AG10803 (cell line): ENCODE measurements at regions not wholly inside any gene's neighbourhood (a gene's known extent, or its start where the extent isn't known, plus 50 kb on each side); places are given as distances from the start of the nearest gene placed in this dataset.

Experiments
- DNase-seq: peaks from one replicate; pipeline ENCODE4 v3.0.0; 2010; ENCODE audit warnings: low read depth
- H3K4me3 ChIP-seq: 2 replicates; pipeline ENCODE4 v1.5.1; 2011; ENCODE audit warnings: mild to moderate bottlenecking, low read length, control low read depth
- TF ChIP-seq, protein P1 (sequence below): conservative IDR thresholded peaks from 2 replicates; pipeline ENCODE4 v1.5.1; 2011; ENCODE audit warnings: mild to moderate bottlenecking, low read length, control low read depth, inconsistent platforms

DNA sequence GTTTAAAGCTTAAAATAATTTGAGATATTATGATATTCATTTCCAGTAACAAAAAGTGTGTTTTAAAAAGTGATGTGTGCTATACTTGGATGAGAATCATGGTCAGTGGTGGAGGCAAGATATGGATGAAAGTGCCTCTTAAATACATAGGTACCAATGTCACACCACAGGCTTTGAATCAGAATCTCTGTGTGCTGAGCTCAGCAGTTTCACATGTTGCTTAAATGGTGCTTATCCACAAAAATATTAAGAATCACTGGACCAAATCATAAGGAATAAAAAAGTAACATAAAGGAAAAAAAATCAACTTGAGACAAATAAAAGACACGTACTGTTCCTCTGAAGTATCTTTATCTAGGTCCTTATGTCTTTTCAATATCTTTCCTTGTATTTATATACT, 850.5 kb upstream of the POT1 start:
- TF ChIP-seq, protein P1, sequence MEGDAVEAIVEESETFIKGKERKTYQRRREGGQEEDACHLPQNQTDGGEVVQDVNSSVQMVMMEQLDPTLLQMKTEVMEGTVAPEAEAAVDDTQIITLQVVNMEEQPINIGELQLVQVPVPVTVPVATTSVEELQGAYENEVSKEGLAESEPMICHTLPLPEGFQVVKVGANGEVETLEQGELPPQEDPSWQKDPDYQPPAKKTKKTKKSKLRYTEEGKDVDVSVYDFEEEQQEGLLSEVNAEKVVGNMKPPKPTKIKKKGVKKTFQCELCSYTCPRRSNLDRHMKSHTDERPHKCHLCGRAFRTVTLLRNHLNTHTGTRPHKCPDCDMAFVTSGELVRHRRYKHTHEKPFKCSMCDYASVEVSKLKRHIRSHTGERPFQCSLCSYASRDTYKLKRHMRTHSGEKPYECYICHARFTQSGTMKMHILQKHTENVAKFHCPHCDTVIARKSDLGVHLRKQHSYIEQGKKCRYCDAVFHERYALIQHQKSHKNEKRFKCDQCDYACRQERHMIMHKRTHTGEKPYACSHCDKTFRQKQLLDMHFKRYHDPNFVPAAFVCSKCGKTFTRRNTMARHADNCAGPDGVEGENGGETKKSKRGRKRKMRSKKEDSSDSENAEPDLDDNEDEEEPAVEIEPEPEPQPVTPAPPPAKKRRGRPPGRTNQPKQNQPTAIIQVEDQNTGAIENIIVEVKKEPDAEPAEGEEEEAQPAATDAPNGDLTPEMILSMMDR = no peak
- DNase-seq = no peak

DNA sequence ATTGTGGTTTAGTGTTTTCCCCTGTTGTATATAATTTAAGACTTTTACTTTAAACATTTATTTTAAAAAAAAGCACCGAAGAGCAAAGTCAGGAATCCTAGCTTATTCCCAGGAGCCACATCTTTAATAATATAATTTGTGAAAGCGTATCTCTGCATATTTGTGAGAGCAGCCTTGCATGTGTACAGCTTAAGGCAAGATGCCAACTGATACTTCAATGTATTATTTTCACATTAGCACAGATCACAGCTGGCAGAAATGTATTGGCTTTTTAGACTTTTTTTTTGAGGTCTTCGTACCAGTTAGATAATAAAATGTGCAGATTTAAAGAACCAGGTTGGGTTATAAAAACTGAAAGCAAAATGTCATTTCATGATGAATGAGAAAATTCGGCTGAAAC, 845.7 kb upstream of the POT1 start:
- DNase-seq = no peak
- H3K4me3 ChIP-seq = no peak overlapping the region
- TF ChIP-seq, protein P1 = no peak

More for the DNA sequence above, 850.5 kb upstream of the POT1 start:
- no peak overlapping the region for H3K4me3 ChIP-seq

DNA sequence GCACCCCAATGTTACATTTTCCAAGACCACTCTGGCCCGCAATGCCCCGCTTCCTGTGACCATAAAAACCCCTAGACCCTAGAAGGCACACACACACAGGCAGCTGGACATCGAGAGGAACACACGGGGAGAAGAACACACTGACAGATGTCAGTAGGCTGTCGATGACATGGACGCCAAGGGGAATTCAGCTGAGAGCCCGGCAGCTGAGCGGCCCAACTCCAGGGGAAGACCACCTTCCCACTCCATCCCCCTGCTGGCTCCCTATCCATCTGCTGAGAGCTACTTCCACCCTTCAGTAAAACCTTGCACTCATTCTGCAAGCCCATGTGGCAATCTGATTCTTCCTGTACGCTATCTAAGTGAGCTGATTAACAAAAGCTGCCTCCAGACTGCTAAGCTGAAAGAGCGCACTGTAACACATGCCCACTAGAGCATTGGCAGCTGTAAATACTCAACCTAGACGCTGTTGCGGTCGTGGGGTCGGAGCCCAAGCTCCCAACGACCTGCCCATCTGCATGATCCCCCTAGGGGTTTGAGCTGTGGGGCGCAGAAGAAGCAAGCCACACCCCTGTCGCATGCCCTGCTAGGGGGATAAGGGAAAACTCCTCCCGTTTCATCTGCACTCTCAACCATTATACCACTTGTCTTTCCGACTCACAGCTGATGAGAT, 843.6 kb upstream of the POT1 start:
- DNase-seq = no peak
- H3K4me3 ChIP-seq = no peak overlapping the region
- TF ChIP-seq, protein P1 = no peak

DNA sequence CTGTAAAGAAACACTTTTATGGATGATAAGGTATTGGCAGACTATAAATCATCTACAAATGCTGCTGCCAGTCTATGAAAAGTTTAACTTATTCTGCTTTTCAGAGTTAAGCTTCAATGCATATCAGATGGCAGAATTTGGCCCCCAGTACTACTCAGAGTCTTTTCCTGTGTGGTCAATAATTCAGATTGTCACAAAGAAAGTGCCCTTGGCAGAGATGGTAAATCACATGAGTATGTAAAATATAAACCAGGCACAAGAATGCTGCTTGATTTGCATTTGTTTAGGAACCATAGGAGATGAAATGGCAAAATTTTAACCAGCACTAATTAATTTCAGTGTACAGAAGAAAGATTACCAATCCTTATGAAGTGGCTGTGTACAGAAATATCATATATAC, 818.3 kb upstream of the POT1 start:
- H3K4me3 ChIP-seq = no peak overlapping the region
- TF ChIP-seq, protein P1 = no peak
- DNase-seq = no peak

DNA sequence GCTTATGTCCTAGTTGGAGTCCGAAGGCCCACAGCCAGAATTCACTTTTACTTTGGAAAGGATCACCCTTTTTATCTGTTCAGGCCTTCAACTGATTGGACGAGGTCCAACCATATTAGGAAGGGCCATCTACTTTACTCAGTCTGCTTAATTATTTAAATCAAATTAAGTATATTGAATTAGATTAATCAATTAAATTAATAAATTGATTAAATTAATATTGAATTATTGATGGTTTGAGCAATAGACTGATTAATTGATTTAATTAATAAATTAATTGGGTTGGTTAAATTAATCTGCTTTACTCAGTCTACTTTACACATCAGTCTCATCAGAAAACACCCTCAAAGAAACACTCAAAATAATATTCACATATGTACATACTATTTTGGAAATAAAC, 816.9 kb upstream of the POT1 start:
- H3K4me3 ChIP-seq = no peak overlapping the region
- TF ChIP-seq, protein P1 = no peak
- no peak for DNase-seq

DNA sequence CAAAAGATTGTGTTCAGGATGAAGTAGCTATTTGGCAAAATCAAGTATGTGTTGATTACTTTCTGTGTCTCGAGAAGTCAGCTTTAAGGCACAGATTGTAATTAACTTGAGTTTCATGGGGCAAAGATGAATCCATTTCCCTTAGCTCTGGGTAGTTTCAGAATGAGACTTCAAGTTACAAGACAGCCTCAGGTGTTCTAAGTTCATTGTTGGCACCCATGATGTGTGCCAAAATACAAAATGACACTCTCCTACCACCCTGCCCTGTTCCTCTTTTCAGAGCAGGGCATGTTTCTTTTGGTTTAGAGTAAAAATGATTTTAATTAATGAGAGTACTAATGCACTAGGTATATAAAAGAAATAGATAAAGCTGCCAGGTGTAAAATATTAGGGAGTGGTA, 797.6 kb upstream of the POT1 start:
- TF ChIP-seq, protein P1 = no peak
- no peak for DNase-seq
- no peak overlapping the region for H3K4me3 ChIP-seq

DNA sequence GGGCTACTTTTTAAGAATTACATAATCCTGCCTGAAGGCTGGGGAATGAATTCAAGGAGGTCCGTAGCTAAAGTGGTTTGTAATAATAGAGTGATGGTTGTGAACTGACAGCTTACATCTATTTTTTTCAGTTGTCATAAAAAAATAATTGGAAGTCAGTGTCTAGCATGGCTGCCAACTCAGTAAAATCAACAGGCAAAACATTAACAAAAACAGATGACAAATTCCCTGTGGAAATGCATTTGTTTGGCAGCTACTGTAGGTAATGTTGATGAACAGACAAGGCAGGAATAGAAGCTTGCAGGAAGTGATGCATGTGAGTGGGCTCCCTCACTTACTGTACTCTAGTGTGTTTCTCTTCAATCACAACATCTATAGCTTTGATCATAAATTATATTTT, 766.0 kb upstream of the POT1 start:
- TF ChIP-seq, protein P1 = no peak
- DNase-seq = no peak
- H3K4me3 ChIP-seq = no peak overlapping the region
